HL-60 (cell line): ENCODE measurements at regions not wholly inside any gene's neighbourhood (a gene's known extent, or its start where the extent isn't known, plus 50 kb on each side); places are given as distances from the start of the nearest gene placed in this dataset.

Experiments
- TF ChIP-seq, protein P1 (sequence below): IDR thresholded peaks from one replicate; pipeline ENCODE4 v1.5.1; 2011; ENCODE audit warnings: low read length, control low read depth, inconsistent platforms; ENCODE audit not compliant: insufficient read depth
- TF ChIP-seq, protein P2 (sequence below): IDR thresholded peaks from 2 replicates; pipeline ENCODE4 v1.6.1; 2012; ENCODE audit warnings: low read depth; ENCODE audit not compliant: insufficient replicate concordance

DNA sequence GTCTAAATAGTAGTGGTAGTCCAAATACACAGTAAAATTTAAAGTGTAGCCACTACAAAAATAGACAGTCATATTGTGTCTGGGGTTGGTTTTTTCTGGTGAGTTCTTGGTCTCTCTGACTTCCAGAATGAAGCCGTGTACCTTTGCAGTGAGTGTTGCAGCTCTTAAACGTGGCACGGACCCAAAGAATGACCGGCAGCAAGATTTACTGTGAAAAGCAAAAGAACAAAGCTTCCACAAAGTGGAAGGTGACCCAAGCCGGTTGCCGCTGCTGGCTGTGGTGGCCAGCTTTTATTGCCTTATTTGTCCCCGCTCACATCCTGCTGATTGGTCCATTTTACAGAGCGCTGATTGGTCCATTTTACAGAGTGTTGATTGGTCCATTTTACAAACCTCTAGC lies 188.7 kb downstream of the ZNF608 start:
- TF ChIP-seq, protein P1, sequence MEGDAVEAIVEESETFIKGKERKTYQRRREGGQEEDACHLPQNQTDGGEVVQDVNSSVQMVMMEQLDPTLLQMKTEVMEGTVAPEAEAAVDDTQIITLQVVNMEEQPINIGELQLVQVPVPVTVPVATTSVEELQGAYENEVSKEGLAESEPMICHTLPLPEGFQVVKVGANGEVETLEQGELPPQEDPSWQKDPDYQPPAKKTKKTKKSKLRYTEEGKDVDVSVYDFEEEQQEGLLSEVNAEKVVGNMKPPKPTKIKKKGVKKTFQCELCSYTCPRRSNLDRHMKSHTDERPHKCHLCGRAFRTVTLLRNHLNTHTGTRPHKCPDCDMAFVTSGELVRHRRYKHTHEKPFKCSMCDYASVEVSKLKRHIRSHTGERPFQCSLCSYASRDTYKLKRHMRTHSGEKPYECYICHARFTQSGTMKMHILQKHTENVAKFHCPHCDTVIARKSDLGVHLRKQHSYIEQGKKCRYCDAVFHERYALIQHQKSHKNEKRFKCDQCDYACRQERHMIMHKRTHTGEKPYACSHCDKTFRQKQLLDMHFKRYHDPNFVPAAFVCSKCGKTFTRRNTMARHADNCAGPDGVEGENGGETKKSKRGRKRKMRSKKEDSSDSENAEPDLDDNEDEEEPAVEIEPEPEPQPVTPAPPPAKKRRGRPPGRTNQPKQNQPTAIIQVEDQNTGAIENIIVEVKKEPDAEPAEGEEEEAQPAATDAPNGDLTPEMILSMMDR: no peak
- TF ChIP-seq, protein P2, sequence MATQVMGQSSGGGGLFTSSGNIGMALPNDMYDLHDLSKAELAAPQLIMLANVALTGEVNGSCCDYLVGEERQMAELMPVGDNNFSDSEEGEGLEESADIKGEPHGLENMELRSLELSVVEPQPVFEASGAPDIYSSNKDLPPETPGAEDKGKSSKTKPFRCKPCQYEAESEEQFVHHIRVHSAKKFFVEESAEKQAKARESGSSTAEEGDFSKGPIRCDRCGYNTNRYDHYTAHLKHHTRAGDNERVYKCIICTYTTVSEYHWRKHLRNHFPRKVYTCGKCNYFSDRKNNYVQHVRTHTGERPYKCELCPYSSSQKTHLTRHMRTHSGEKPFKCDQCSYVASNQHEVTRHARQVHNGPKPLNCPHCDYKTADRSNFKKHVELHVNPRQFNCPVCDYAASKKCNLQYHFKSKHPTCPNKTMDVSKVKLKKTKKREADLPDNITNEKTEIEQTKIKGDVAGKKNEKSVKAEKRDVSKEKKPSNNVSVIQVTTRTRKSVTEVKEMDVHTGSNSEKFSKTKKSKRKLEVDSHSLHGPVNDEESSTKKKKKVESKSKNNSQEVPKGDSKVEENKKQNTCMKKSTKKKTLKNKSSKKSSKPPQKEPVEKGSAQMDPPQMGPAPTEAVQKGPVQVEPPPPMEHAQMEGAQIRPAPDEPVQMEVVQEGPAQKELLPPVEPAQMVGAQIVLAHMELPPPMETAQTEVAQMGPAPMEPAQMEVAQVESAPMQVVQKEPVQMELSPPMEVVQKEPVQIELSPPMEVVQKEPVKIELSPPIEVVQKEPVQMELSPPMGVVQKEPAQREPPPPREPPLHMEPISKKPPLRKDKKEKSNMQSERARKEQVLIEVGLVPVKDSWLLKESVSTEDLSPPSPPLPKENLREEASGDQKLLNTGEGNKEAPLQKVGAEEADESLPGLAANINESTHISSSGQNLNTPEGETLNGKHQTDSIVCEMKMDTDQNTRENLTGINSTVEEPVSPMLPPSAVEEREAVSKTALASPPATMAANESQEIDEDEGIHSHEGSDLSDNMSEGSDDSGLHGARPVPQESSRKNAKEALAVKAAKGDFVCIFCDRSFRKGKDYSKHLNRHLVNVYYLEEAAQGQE: no peak
